ENCODE measurements at regions not wholly inside any gene's neighbourhood (a gene's known extent, or its start where the extent isn't known, plus 50 kb on each side); places are given as distances from the start of the nearest gene placed in this dataset.

DNA sequence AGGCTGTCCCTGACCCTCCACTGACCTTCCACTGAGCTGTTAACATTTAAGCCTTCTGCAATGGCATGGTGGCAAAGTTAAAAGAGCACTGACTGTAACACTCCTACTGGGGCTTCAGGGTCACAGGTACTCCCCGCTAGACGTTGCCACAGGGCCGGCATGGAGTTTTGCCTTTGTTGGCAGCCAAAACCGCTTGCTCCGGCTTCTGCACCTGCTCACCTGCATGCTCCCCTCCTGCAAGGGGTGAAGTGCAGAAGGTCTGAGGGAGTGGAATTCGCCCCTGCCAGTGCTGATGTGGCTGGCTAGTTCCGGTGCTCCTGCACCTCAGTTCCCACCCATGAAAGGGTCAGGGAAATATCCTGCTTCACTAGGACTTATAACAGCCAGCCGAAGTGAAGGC, 571.4 kb downstream of the RAPGEF2 start:
- TF ChIP-seq, protein P1, sequence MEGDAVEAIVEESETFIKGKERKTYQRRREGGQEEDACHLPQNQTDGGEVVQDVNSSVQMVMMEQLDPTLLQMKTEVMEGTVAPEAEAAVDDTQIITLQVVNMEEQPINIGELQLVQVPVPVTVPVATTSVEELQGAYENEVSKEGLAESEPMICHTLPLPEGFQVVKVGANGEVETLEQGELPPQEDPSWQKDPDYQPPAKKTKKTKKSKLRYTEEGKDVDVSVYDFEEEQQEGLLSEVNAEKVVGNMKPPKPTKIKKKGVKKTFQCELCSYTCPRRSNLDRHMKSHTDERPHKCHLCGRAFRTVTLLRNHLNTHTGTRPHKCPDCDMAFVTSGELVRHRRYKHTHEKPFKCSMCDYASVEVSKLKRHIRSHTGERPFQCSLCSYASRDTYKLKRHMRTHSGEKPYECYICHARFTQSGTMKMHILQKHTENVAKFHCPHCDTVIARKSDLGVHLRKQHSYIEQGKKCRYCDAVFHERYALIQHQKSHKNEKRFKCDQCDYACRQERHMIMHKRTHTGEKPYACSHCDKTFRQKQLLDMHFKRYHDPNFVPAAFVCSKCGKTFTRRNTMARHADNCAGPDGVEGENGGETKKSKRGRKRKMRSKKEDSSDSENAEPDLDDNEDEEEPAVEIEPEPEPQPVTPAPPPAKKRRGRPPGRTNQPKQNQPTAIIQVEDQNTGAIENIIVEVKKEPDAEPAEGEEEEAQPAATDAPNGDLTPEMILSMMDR (IDR thresholded peaks at IDR 0.05; ENCODE audit: insufficient read depth, low read depth, low read length), result no peak
- no peak for TF ChIP-seq EZH2 (IDR thresholded peaks at IDR 0.05; ENCODE audit: insufficient read depth, low read length)
